MCF 10A (cell line): ENCODE measurements at regions not wholly inside any gene's neighbourhood (a gene's known extent, or its start where the extent isn't known, plus 50 kb on each side); places are given as distances from the start of the nearest gene placed in this dataset.

ENCODE experiments used
- BruUV-seq: library from RNA; stranded (reverse); fragments of 400-500 nt; replicated peaks from 2 replicates; lab custom pipeline; 2021; lab: Mats Ljungman, UMichigan
- CTCF ChIA-PET: fragments of 300-600 bp; sonication (Branson Sonifier 250); formaldehyde crosslinking; extraction: SDS; loops from one replicate; lab custom pipeline; 2021; ENCODE audit warnings: antibody characterized with exemption, inconsistent platforms; lab: Yijun Ruan, JAX
- POLR2A ChIA-PET: fragments of 300-600, 350-650 bp; sonication (Branson Sonifier 250); formaldehyde crosslinking; extraction: SDS; loops from one replicate; lab custom pipeline; 2020; ENCODE audit warnings: antibody characterized with exemption, inconsistent platforms; lab: Yijun Ruan, JAX
- DNase-seq: peaks from one replicate; pipeline ENCODE4 v3.0.0-alpha.2; 2018; ENCODE audit not compliant: unreplicated experiment
- H3K27ac Mint-ChIP-seq: one replicate; pipeline ENCODE4 v1.8.0; 2022; ENCODE audit warnings: mild to moderate bottlenecking, low read depth, mixed read lengths; ENCODE audit not compliant: unreplicated experiment
- H3K27me3 Mint-ChIP-seq: one replicate; pipeline ENCODE4 v1.8.0; 2022; ENCODE audit warnings: mixed read lengths; ENCODE audit not compliant: insufficient read depth, unreplicated experiment
- H3K36me3 Mint-ChIP-seq: one replicate; pipeline ENCODE4 v1.8.0; 2022; ENCODE audit warnings: mild to moderate bottlenecking, moderate library complexity, mixed read lengths; ENCODE audit not compliant: insufficient read depth, unreplicated experiment
- H3K4me1 Mint-ChIP-seq: one replicate; pipeline ENCODE4 v1.8.0; 2022; ENCODE audit warnings: mixed read lengths; ENCODE audit not compliant: insufficient read depth, unreplicated experiment
- H3K4me3 Mint-ChIP-seq: one replicate; pipeline ENCODE4 v1.8.0; 2022; ENCODE audit warnings: mild to moderate bottlenecking, moderate library complexity, mixed read lengths; ENCODE audit not compliant: unreplicated experiment
- H3K9me3 Mint-ChIP-seq: one replicate; pipeline ENCODE4 v1.8.0; 2022; ENCODE audit warnings: mixed read lengths; ENCODE audit not compliant: unreplicated experiment
- intact Hi-C: fragments of 100-400 bp; cut with micrococcal nuclease; formaldehyde crosslinking; loops from 2 replicates; pipeline ENCODE4 v1.14.1; 2022
- TF ChIP-seq, protein P1 (sequence below): fragments of 200-600 bp; IDR thresholded peaks from one replicate; pipeline ENCODE4 v1.8.0; 2022; ENCODE audit warnings: antibody characterized with exemption, mild to moderate bottlenecking; ENCODE audit not compliant: unreplicated experiment

- no peaks in the 10 kb centered on the region for H3K4me1 Mint-ChIP-seq
- no peak overlapping the region for H3K4me3 Mint-ChIP-seq
- DNase-seq, result peak; percentile 35
- intact Hi-C loops, result loop anchor here (1.0 kb wide), 2 partner anchors 38 to 226 kb away; no protein-coding TSS in a partner anchor
- no peaks in the 10 kb centered on the region for H3K9me3 Mint-ChIP-seq
- H3K36me3 Mint-ChIP-seq, result no peaks in the 10 kb centered on the region
- ChIA-PET POLR2A (interaction anchor here (2.1 kb wide), 1 partner anchor 226 kb away, joined by 6 read pairs; no protein-coding TSS in a partner anchor), CTCF (interaction anchor here (0.6 to 27.8 kb wide), 41 partner anchors 9 to 1392 kb away, joined by 3 to 599 read pairs (median 4); no protein-coding TSS in a partner anchor)
- H3K27ac Mint-ChIP-seq, result no peak overlapping the region
- TF ChIP-seq, protein P1, sequence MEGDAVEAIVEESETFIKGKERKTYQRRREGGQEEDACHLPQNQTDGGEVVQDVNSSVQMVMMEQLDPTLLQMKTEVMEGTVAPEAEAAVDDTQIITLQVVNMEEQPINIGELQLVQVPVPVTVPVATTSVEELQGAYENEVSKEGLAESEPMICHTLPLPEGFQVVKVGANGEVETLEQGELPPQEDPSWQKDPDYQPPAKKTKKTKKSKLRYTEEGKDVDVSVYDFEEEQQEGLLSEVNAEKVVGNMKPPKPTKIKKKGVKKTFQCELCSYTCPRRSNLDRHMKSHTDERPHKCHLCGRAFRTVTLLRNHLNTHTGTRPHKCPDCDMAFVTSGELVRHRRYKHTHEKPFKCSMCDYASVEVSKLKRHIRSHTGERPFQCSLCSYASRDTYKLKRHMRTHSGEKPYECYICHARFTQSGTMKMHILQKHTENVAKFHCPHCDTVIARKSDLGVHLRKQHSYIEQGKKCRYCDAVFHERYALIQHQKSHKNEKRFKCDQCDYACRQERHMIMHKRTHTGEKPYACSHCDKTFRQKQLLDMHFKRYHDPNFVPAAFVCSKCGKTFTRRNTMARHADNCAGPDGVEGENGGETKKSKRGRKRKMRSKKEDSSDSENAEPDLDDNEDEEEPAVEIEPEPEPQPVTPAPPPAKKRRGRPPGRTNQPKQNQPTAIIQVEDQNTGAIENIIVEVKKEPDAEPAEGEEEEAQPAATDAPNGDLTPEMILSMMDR, result peak; percentile 24
- BruUV-seq, result no TSS peak
- H3K27me3 Mint-ChIP-seq, result peaks cover 8% of the 10 kb centered on the region
Measured at GRCh38 chr1:68346188-68346808, 103.5 kb downstream of the RPE65 start.

GRCh38 chr1:68344208-68344607 is 105.5 kb downstream of the RPE65 start:
- intact Hi-C loops, result loop anchor here (5.0 kb wide), 1 partner anchor 1393 kb away; no protein-coding TSS in a partner anchor
- no peak overlapping the region for H3K27ac Mint-ChIP-seq
- no peak overlapping the region for H3K4me3 Mint-ChIP-seq
- BruUV-seq, result no TSS peak
- H3K4me1 Mint-ChIP-seq, result peaks cover 9% of the 10 kb centered on the region
- ChIA-PET POLR2A (interaction anchor here (1.0 kb wide), 1 partner anchor 74 kb away, joined by 3 read pairs; no protein-coding TSS in a partner anchor), CTCF (interaction anchor here (0.6 to 27.8 kb wide), 11 partner anchors 14 to 578 kb away, joined by 3 to 599 read pairs (median 4); no protein-coding TSS in a partner anchor)
- DNase-seq, result no peak
- H3K27me3 Mint-ChIP-seq, result peaks cover 18% of the 10 kb centered on the region
- TF ChIP-seq, protein P1, result no peak
- no peaks in the 10 kb centered on the region for H3K9me3 Mint-ChIP-seq
- H3K36me3 Mint-ChIP-seq, result no peaks in the 10 kb centered on the region

- H3K4me3 Mint-ChIP-seq, result no peak overlapping the region
- H3K4me1 Mint-ChIP-seq, result peaks cover 10% of the 10 kb centered on the region
- ChIA-PET POLR2A (no interaction called here), CTCF (interaction anchor here (0.6 to 27.8 kb wide), 6 partner anchors 25 to 338 kb away, joined by 3 to 599 read pairs (median 6); partner anchors contain the start of gene WLS)
- H3K27ac Mint-ChIP-seq, result no peak overlapping the region
- BruUV-seq, result no TSS peak
- TF ChIP-seq, protein P1, result no peak
- peaks cover 18% of the 10 kb centered on the region for H3K27me3 Mint-ChIP-seq
- H3K36me3 Mint-ChIP-seq, result no peaks in the 10 kb centered on the region
- DNase-seq, result no peak
- no peaks in the 10 kb centered on the region for H3K9me3 Mint-ChIP-seq
- intact Hi-C loops, result loop anchor here (5.0 kb wide), 1 partner anchor 1396 kb away; no protein-coding TSS in a partner anchor
Measured at GRCh38 chr1:68340951-68341350, 108.6 kb upstream of the WLS start.

DNA sequence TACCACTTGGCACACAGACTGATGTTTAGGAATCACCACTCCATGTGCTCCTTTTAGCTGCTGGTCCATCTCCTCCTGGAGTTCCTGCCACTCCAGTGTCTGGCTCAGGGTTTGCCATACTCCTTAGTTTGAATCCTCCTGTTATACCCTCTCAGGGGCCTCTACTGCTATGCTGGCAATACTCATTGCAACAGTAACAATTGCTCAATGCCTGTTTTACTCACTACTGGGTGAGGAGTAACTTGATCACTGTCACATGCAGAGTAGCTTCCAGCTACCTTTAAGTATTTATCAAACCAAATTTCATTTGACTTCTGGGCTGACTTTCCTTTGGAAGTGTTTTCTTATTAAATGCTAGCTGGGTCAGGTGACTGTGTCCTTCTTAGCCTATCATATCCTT is 107.2 kb upstream of the WLS start:
- Mint-ChIP-seq H3K4me3 (no peak overlapping the region), H3K27ac (peak overlapping the region; percentile 43), H3K9me3 (no peaks in the 10 kb centered on the region), H3K27me3 (peaks cover 18% of the 10 kb centered on the region), H3K36me3 (no peaks in the 10 kb centered on the region), H3K4me1 (peaks cover 10% of the 10 kb centered on the region)
- no TSS peak for BruUV-seq
- intact Hi-C loops, result no loop called here
- ChIA-PET CTCF (interaction anchor here (0.5 to 27.8 kb wide), 10 partner anchors 9 to 573 kb away, joined by 3 to 599 read pairs (median 3); partner anchors contain the start of gene WLS), POLR2A (interaction anchor here (1.0 kb wide), 1 partner anchor 231 kb away, joined by 3 read pairs; no protein-coding TSS in a partner anchor)
- DNase-seq, result peak; percentile 63
- TF ChIP-seq, protein P1, result no peak
